ENCODE measurements at regions not wholly inside any gene's neighbourhood (a gene's known extent, or its start where the extent isn't known, plus 50 kb on each side); places are given as distances from the start of the nearest gene placed in this dataset.

DNA sequence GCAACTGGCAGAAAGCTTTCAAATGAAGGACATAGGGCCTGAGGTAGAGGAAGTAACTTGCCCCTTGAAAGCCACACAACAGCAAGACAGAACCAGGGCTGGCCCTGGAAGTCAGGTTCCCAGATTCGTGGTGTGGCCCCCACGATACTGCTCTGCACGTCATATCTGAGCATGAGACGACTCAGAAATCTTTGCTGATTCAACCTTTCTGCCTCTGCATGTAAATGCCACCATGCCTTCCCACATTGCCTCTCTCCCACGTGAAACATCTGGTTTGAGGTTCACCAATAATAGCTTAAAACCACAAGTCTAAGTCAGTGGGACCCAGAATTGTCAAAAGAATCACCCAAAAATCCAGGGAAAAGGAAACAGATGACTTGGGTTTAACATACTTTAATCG, 214.0 kb upstream of the TRIB2 start:
- TF ChIP-seq, protein P1, sequence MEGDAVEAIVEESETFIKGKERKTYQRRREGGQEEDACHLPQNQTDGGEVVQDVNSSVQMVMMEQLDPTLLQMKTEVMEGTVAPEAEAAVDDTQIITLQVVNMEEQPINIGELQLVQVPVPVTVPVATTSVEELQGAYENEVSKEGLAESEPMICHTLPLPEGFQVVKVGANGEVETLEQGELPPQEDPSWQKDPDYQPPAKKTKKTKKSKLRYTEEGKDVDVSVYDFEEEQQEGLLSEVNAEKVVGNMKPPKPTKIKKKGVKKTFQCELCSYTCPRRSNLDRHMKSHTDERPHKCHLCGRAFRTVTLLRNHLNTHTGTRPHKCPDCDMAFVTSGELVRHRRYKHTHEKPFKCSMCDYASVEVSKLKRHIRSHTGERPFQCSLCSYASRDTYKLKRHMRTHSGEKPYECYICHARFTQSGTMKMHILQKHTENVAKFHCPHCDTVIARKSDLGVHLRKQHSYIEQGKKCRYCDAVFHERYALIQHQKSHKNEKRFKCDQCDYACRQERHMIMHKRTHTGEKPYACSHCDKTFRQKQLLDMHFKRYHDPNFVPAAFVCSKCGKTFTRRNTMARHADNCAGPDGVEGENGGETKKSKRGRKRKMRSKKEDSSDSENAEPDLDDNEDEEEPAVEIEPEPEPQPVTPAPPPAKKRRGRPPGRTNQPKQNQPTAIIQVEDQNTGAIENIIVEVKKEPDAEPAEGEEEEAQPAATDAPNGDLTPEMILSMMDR (IDR thresholded peaks at IDR 0.05): no peak
- Mint-ChIP-seq H3K9me3 (ENCODE audit: low read depth) (no peaks in the 10 kb centered on the region), H3K27me3 (ENCODE audit: low read depth) (no peaks in the 10 kb centered on the region), H3K27ac (ENCODE audit: unreplicated experiment) (no peak overlapping the region), H3K36me3 (ENCODE audit: low read depth) (no peaks in the 10 kb centered on the region), H3K4me1 (ENCODE audit: low read depth) (peaks cover 19% of the 10 kb centered on the region), H3K4me3 (ENCODE audit: unreplicated experiment) (no peak overlapping the region)
- no peak for DNase-seq (ENCODE audit: low spot score)

DNA sequence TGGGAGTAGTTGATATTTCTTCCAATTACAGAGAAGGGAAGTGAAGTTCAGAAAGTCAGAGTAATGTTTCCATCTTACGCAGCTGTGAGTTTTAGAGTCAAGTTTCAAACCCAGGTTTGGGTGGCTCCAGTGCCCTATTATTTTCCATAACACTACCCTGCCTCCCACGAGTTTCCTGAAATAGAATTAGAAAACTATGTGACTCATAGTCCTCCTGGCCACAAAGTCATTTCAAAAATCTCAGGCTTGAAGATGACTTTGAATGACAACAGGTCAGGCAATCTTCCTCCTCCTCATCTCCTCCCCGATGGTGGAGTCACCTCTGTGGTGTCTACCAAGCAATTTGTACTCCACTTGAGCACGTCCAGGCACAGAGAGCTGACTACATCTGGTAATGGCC, 212.3 kb upstream of the TRIB2 start:
- H3K4me1 Mint-ChIP-seq (ENCODE audit: low read depth): peaks cover 19% of the 10 kb centered on the region
- H3K27ac Mint-ChIP-seq (ENCODE audit: unreplicated experiment): peak overlapping the region; percentile 46
- peaks cover 4% of the 10 kb centered on the region for H3K9me3 Mint-ChIP-seq (ENCODE audit: low read depth)
- TF ChIP-seq, protein P1 (IDR thresholded peaks at IDR 0.05): no peak
- H3K36me3 Mint-ChIP-seq (ENCODE audit: low read depth): no peaks in the 10 kb centered on the region
- no peak overlapping the region for H3K4me3 Mint-ChIP-seq (ENCODE audit: unreplicated experiment)
- no peak for DNase-seq (ENCODE audit: low spot score)
- no peaks in the 10 kb centered on the region for H3K27me3 Mint-ChIP-seq (ENCODE audit: low read depth)

DNA sequence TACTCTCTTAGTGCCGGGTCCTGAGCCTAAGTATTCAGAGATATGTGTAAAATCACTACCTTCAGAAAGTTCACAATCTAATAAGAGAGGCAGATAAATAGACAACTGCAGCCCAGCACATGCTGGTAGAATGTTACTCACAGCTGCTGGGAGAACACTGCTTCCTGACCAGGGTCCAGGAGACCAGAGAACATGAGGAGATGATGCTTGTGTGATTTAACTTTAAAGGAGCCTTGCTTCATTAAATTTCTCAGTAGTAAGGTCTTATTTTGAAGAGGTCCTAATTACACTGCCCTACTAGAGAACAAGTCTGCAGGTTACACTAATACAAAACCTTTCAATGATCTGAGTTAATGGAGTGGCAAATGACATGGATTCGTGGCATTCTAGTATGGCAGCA, 209.9 kb upstream of the TRIB2 start:
- TF ChIP-seq, protein P1 (IDR thresholded peaks at IDR 0.05): no peak
- H3K36me3 Mint-ChIP-seq (ENCODE audit: low read depth): no peaks in the 10 kb centered on the region
- no peak overlapping the region for H3K4me3 Mint-ChIP-seq (ENCODE audit: unreplicated experiment)
- no peak overlapping the region for H3K27ac Mint-ChIP-seq (ENCODE audit: unreplicated experiment)
- H3K4me1 Mint-ChIP-seq (ENCODE audit: low read depth): peaks cover 14% of the 10 kb centered on the region
- H3K27me3 Mint-ChIP-seq (ENCODE audit: low read depth): no peaks in the 10 kb centered on the region
- H3K9me3 Mint-ChIP-seq (ENCODE audit: low read depth): peaks cover 12% of the 10 kb centered on the region
- no peak for DNase-seq (ENCODE audit: low spot score)

DNA sequence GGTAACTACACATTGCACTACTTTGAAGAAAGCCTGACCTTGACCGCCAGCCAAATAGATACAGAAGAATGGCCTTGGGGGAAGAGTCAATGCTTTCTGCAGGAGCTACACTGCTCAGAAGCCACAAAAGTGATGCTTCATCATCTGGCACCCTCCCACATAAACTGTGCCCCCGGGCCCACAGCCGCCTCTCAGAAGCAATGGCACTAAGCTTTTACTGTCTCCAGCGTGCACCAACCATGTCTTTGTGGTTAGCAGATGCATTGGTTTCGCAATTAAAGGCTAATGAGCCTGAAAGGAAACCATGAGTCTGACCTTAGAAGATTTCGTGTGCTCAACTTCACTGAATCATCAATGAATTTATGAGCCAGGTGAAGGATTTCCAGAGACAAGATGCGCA, 209.4 kb upstream of the TRIB2 start:
- no peak overlapping the region for H3K4me3 Mint-ChIP-seq (ENCODE audit: unreplicated experiment)
- DNase-seq (ENCODE audit: low spot score): no peak
- no peaks in the 10 kb centered on the region for H3K27me3 Mint-ChIP-seq (ENCODE audit: low read depth)
- H3K36me3 Mint-ChIP-seq (ENCODE audit: low read depth): no peaks in the 10 kb centered on the region
- H3K4me1 Mint-ChIP-seq (ENCODE audit: low read depth): peaks cover 14% of the 10 kb centered on the region
- TF ChIP-seq, protein P1 (IDR thresholded peaks at IDR 0.05): no peak
- H3K27ac Mint-ChIP-seq (ENCODE audit: unreplicated experiment): no peak overlapping the region
- H3K9me3 Mint-ChIP-seq (ENCODE audit: low read depth): peaks cover 12% of the 10 kb centered on the region

DNA sequence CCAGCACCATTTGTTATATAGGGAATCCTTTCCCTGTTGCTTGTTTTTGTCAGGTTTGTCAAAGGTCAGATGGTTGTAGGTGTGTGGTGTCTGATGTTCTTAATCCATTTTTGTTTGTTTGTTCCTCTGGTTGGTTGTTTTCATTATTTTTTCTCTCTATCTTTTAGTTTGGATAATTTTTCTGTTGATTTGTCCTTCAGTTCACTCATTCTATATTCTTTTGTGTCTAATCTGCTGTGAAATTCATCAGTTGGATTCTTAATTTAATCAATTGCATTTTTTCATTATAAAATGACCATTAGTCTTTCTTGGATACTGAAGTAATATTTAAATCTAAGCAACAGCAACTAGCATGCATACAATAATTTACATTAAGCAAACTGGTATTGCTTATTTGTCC, 206.7 kb upstream of the TRIB2 start:
- Mint-ChIP-seq H3K4me1 (ENCODE audit: low read depth) (no peaks in the 10 kb centered on the region), H3K27ac (ENCODE audit: unreplicated experiment) (no peak overlapping the region), H3K4me3 (ENCODE audit: unreplicated experiment) (no peak overlapping the region), H3K36me3 (ENCODE audit: low read depth) (no peaks in the 10 kb centered on the region), H3K9me3 (ENCODE audit: low read depth) (peaks cover 12% of the 10 kb centered on the region), H3K27me3 (ENCODE audit: low read depth) (no peaks in the 10 kb centered on the region)
- no peak for DNase-seq (ENCODE audit: low spot score)
- TF ChIP-seq, protein P1 (IDR thresholded peaks at IDR 0.05): no peak

Measured in chondrocyte (in vitro differentiated cells).